ENCODE measurements at regions not wholly inside any gene's neighbourhood (a gene's known extent, or its start where the extent isn't known, plus 50 kb on each side); places are given as distances from the start of the nearest gene placed in this dataset.

DNA sequence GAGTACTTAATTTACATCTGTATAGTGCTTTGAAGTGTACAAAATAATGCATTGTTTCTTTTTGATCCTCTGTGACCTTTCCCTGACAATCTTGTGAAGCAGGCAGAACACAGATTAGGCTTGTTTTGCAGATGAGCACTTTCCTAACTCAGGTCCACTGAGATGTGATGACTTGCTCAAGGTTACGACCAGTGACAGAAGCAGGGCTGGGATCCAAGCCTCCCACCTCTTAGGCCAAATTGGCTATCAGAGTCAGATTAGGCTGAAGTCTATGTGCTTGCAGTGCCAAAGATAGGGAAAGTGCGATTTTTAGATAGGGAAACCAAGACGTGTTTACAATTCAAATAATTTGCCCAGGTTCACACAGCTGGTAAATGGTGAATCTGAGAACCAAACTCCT lies 147.3 kb downstream of the OMA1 start:
- TF ChIP-seq SIN3A (IDR thresholded peaks at IDR 0.05; ENCODE audit: borderline replicate concordance, low read depth, low read length): no peak
- no peak for TF ChIP-seq YY1 (IDR thresholded peaks at IDR 0.05; ENCODE audit: low read depth)
- TF ChIP-seq, protein P1, sequence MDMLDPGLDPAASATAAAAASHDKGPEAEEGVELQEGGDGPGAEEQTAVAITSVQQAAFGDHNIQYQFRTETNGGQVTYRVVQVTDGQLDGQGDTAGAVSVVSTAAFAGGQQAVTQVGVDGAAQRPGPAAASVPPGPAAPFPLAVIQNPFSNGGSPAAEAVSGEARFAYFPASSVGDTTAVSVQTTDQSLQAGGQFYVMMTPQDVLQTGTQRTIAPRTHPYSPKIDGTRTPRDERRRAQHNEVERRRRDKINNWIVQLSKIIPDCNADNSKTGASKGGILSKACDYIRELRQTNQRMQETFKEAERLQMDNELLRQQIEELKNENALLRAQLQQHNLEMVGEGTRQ (IDR thresholded peaks at IDR 0.05; ENCODE audit: borderline replicate concordance, low read depth, low read length): no peak
- TF ChIP-seq, protein P2, sequence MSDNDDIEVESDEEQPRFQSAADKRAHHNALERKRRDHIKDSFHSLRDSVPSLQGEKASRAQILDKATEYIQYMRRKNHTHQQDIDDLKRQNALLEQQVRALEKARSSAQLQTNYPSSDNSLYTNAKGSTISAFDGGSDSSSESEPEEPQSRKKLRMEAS (IDR thresholded peaks at IDR 0.05; ENCODE audit: low read depth): no peak
- no peak for TF ChIP-seq GABPA (IDR thresholded peaks at IDR 0.05; ENCODE audit: low read depth)
- TF ChIP-seq, protein P3, sequence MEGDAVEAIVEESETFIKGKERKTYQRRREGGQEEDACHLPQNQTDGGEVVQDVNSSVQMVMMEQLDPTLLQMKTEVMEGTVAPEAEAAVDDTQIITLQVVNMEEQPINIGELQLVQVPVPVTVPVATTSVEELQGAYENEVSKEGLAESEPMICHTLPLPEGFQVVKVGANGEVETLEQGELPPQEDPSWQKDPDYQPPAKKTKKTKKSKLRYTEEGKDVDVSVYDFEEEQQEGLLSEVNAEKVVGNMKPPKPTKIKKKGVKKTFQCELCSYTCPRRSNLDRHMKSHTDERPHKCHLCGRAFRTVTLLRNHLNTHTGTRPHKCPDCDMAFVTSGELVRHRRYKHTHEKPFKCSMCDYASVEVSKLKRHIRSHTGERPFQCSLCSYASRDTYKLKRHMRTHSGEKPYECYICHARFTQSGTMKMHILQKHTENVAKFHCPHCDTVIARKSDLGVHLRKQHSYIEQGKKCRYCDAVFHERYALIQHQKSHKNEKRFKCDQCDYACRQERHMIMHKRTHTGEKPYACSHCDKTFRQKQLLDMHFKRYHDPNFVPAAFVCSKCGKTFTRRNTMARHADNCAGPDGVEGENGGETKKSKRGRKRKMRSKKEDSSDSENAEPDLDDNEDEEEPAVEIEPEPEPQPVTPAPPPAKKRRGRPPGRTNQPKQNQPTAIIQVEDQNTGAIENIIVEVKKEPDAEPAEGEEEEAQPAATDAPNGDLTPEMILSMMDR (IDR thresholded peaks at IDR 0.05): no peak
- TF ChIP-seq TEAD4 (IDR thresholded peaks at IDR 0.05; ENCODE audit: borderline replicate concordance, insufficient read depth): no peak
- no peak for TF ChIP-seq RFX5 (IDR thresholded peaks at IDR 0.05; ENCODE audit: low read length)
- no peak for TF ChIP-seq TAF1 (IDR thresholded peaks at IDR 0.05; ENCODE audit: borderline replicate concordance, low read depth, low read length)

Data from SK-N-SH (cell line).